ENCODE measurements at regions not wholly inside any gene's neighbourhood (a gene's known extent, or its start where the extent isn't known, plus 50 kb on each side); places are given as distances from the start of the nearest gene placed in this dataset.

GRCh38 chrX:28351801-28352200, 235.4 kb upstream of the IL1RAPL1 start:
- H3K4me1 Mint-ChIP-seq (ENCODE audit: low read depth): no peaks in the 10 kb centered on the region
- no peaks in the 10 kb centered on the region for H3K27me3 Mint-ChIP-seq
- ATAC-seq: no peak
- CTCF ChIA-PET: no interaction called here
- no peak overlapping the region for H3K4me3 Mint-ChIP-seq
- no peak for TF ChIP-seq CTCF (IDR thresholded peaks at IDR 0.05)
- POLR2A ChIA-PET: no interaction called here
- H3K36me3 Mint-ChIP-seq (ENCODE audit: low read depth): no peaks in the 10 kb centered on the region
- H3K27ac Mint-ChIP-seq: no peak overlapping the region
- no peak for DNase-seq
- intact Hi-C loops (cut with micrococcal nuclease): no loop called here
- peaks cover 2% of the 10 kb centered on the region for H3K9me3 Mint-ChIP-seq

GRCh38 chrX:28349888-28350287, 237.4 kb upstream of the IL1RAPL1 start:
- ATAC-seq (no peak), DNase-seq (no peak)
- H3K27ac Mint-ChIP-seq: no peak overlapping the region
- H3K36me3 Mint-ChIP-seq (ENCODE audit: low read depth): no peaks in the 10 kb centered on the region
- ChIA-PET POLR2A (no interaction called here), CTCF (no interaction called here)
- no peaks in the 10 kb centered on the region for H3K4me1 Mint-ChIP-seq (ENCODE audit: low read depth)
- intact Hi-C loops (cut with micrococcal nuclease): no loop called here
- no peaks in the 10 kb centered on the region for H3K27me3 Mint-ChIP-seq
- no peak for TF ChIP-seq CTCF (IDR thresholded peaks at IDR 0.05)
- H3K9me3 Mint-ChIP-seq: peaks cover 4% of the 10 kb centered on the region
- H3K4me3 Mint-ChIP-seq: no peak overlapping the region

- no peaks in the 10 kb centered on the region for H3K27me3 Mint-ChIP-seq
- CTCF ChIA-PET: no interaction called here
These were observed 239.8 kb upstream of the IL1RAPL1 start for GRCh38 chrX:28347476-28347875.

GRCh38 chrX:28329156-28329555, 258.1 kb upstream of the IL1RAPL1 start:
- Mint-ChIP-seq H3K27me3 (no peaks in the 10 kb centered on the region), H3K4me1 (ENCODE audit: low read depth) (no peaks in the 10 kb centered on the region), H3K36me3 (ENCODE audit: low read depth) (no peaks in the 10 kb centered on the region), H3K27ac (no peak overlapping the region), H3K4me3 (no peak overlapping the region), H3K9me3 (peaks cover 2% of the 10 kb centered on the region)
- CTCF ChIA-PET: no interaction called here
- TF ChIP-seq CTCF (IDR thresholded peaks at IDR 0.05): no peak
- POLR2A ChIA-PET: no interaction called here
- ATAC-seq (no peak), DNase-seq (no peak)
- intact Hi-C loops (cut with micrococcal nuclease): no loop called here

More at GRCh38 chrX:28347476-28347875, 239.8 kb upstream of the IL1RAPL1 start:
- POLR2A ChIA-PET: no interaction called here
- DNase-seq (no peak), ATAC-seq (no peak)
- no peak overlapping the region for H3K4me3 Mint-ChIP-seq
- H3K36me3 Mint-ChIP-seq (ENCODE audit: low read depth): no peaks in the 10 kb centered on the region
- H3K9me3 Mint-ChIP-seq: peaks cover 4% of the 10 kb centered on the region
- H3K4me1 Mint-ChIP-seq (ENCODE audit: low read depth): no peaks in the 10 kb centered on the region
- no peak for TF ChIP-seq CTCF (IDR thresholded peaks at IDR 0.05)
- no peak overlapping the region for H3K27ac Mint-ChIP-seq
- intact Hi-C loops (cut with micrococcal nuclease): no loop called here

GRCh38 chrX:28324321-28324721, 262.9 kb upstream of the IL1RAPL1 start:
- ChIA-PET POLR2A (no interaction called here), CTCF (no interaction called here)
- Mint-ChIP-seq H3K4me1 (ENCODE audit: low read depth) (no peaks in the 10 kb centered on the region), H3K36me3 (ENCODE audit: low read depth) (no peaks in the 10 kb centered on the region), H3K9me3 (peaks cover under 1% of the 10 kb centered on the region), H3K4me3 (no peak overlapping the region), H3K27ac (no peak overlapping the region), H3K27me3 (no peaks in the 10 kb centered on the region)
- intact Hi-C loops (cut with micrococcal nuclease): no loop called here
- TF ChIP-seq CTCF (IDR thresholded peaks at IDR 0.05): no peak
- no peak for DNase-seq
- ATAC-seq: no peak

Measured in activated CD8-positive, alpha-beta T cell treated with anti-CD3 and anti-CD28 coated beads for 36 hours (primary cell).